ENCODE measurements at regions not wholly inside any gene's neighbourhood (a gene's known extent, or its start where the extent isn't known, plus 50 kb on each side); places are given as distances from the start of the nearest gene placed in this dataset.

GRCh38 chr9:135249191-135249590 lies 161.7 kb downstream of the OLFM1 start (continued):
- no peak for TF ChIP-seq ZNF609 (CRISPR knock-in tag; IDR thresholded peaks at IDR 0.05; ENCODE audit: borderline replicate concordance)
- no peak for TF ChIP-seq MTF1 (CRISPR knock-in tag; IDR thresholded peaks at IDR 0.05; ENCODE audit: borderline replicate concordance)
- no peak for TF ChIP-seq CCNT2 (IDR thresholded peaks at IDR 0.05; ENCODE audit: borderline replicate concordance, extremely low read depth, insufficient read length, low read depth, low read length)
- no peak for TF ChIP-seq BRF1 (IDR thresholded peaks at IDR 0.05; ENCODE audit: borderline replicate concordance, extremely low read depth, insufficient read length)
- no peak for TF ChIP-seq YY1 (IDR thresholded peaks at IDR 0.05; ENCODE audit: borderline replicate concordance in 1 of 3, control insufficient read depth in 1 of 3, extremely low read depth in 1 of 3, insufficient read depth in 3 of 3, insufficient read length in 1 of 3, insufficient replicate concordance in 2 of 3, low read depth in 1 of 3, low read length in 2 of 3)
- TF ChIP-seq MBD2 (IDR thresholded peaks at IDR 0.05; ENCODE audit: borderline replicate concordance, low read depth) = no peak
- TF ChIP-seq PHB (CRISPR knock-in tag; IDR thresholded peaks at IDR 0.05) = no peak
- TF ChIP-seq MAZ (CRISPR knock-in tag; conservative IDR thresholded peaks at IDR 0.05 in 1 of 2, IDR thresholded peaks at IDR 0.05 in 1 of 2) = no peak
- TF ChIP-seq ZNF512 (tag; IDR thresholded peaks at IDR 0.05) = no peak
- no peak for TF ChIP-seq SIN3B (IDR thresholded peaks at IDR 0.05; ENCODE audit: low read depth)
- TF ChIP-seq HNRNPLL (IDR thresholded peaks at IDR 0.05; ENCODE audit: low read depth, low read length, poor library complexity, severe bottlenecking) = no peak

Measured in K562 (cell line).